ENCODE measurements at regions not wholly inside any gene's neighbourhood (a gene's known extent, or its start where the extent isn't known, plus 50 kb on each side); places are given as distances from the start of the nearest gene placed in this dataset.

GRCh38 chr2:84373391-84373790, 85.7 kb downstream of the SUCLG1 start:
- no peak for TF ChIP-seq POLR2A (IDR thresholded peaks at IDR 0.05)
- TF ChIP-seq CTCF (IDR thresholded peaks at IDR 0.05) = no peak

Data from heart left ventricle (tissue), 13 donors.